Parathyroid adenoma (tissue), 2 donors: ENCODE measurements at regions not wholly inside any gene's neighbourhood (a gene's known extent, or its start where the extent isn't known, plus 50 kb on each side); places are given as distances from the start of the nearest gene placed in this dataset.

Experiments used
- H2AFZ ChIP-seq: fragments of 300-600 bp; sonication (generic); one replicate; pipeline ENCODE4 v1.7.0; 2017; ENCODE audit warnings: antibody characterized with exemption, mild to moderate bottlenecking
- H3K27ac ChIP-seq: fragments of 300-600 bp; sonication (generic); one replicate; pipeline ENCODE4 v1.7.0; 2017
- H3K27me3 ChIP-seq: fragments of 300-600 bp; sonication (generic); one replicate; pipeline ENCODE4 v1.7.0; 2017; ENCODE audit warnings: low read length; ENCODE audit not compliant: control insufficient read depth, insufficient read depth
- H3K36me3 ChIP-seq: fragments of 300-600 bp; sonication (generic); one replicate; pipeline ENCODE4 v1.7.0; 2017; ENCODE audit warnings: low read length; ENCODE audit not compliant: control insufficient read depth, insufficient read depth
- H3K4me1 ChIP-seq: fragments of 300-600 bp; sonication (generic); one replicate; pipeline ENCODE4 v1.7.0; 2017; ENCODE audit warnings: control low read depth
- H3K4me2 ChIP-seq: fragments of 300-600 bp; sonication (generic); one replicate; pipeline ENCODE4 v1.7.0; 2017; ENCODE audit warnings: low read length
- H3K4me3 ChIP-seq: fragments of 300-600 bp; sonication (generic); one replicate; pipeline ENCODE4 v1.7.0; 2017; ENCODE audit warnings: low read depth, low read length
- H3K79me2 ChIP-seq: fragments of 300-600 bp; sonication (generic); one replicate; pipeline ENCODE4 v1.7.0; 2017; ENCODE audit warnings: control low read depth
- H3K9ac ChIP-seq: fragments of 300-600 bp; sonication (generic); one replicate; pipeline ENCODE4 v1.7.0; 2017; ENCODE audit warnings: mild to moderate bottlenecking
- H3K9me3 ChIP-seq: fragments of 300-600 bp; sonication (generic); one replicate; pipeline ENCODE4 v1.7.0; 2017; ENCODE audit warnings: low read length; ENCODE audit not compliant: control insufficient read depth
- TF ChIP-seq, protein P1 (sequence below): fragments of 300-600 bp; sonication (generic); IDR thresholded peaks from one replicate; pipeline ENCODE4 v1.7.0; 2017; ENCODE audit warnings: antibody characterized with exemption, mild to moderate bottlenecking
- donor health status: primary hyperparathyroidism.

DNA sequence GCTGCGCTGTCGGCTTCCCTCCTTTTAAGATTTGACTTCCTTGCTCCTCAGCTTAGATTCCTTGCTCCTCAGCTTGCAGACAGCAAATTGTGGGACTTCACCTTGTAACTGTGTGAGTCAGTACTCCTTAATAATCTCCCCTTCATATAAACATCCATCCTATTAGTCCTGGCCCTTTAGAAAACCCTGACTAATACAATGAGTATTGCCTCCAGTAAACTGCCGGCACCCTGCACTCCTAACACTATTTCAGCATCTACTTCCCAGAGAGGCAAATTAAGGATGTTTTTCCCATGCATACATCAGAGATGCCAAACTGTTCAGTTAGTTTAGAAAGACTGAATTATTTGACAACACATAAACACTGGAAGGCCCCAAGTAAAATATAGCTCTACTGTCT lies 611.3 kb upstream of the TMEM132C start:
- no peaks in the 10 kb centered on the region for H3K9me3 ChIP-seq
- no peak overlapping the region for H3K4me2 ChIP-seq
- no peak overlapping the region for H3K4me3 ChIP-seq
- H2AFZ ChIP-seq, result no peak overlapping the region
- TF ChIP-seq, protein P1, sequence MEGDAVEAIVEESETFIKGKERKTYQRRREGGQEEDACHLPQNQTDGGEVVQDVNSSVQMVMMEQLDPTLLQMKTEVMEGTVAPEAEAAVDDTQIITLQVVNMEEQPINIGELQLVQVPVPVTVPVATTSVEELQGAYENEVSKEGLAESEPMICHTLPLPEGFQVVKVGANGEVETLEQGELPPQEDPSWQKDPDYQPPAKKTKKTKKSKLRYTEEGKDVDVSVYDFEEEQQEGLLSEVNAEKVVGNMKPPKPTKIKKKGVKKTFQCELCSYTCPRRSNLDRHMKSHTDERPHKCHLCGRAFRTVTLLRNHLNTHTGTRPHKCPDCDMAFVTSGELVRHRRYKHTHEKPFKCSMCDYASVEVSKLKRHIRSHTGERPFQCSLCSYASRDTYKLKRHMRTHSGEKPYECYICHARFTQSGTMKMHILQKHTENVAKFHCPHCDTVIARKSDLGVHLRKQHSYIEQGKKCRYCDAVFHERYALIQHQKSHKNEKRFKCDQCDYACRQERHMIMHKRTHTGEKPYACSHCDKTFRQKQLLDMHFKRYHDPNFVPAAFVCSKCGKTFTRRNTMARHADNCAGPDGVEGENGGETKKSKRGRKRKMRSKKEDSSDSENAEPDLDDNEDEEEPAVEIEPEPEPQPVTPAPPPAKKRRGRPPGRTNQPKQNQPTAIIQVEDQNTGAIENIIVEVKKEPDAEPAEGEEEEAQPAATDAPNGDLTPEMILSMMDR, result no peak
- H3K4me1 ChIP-seq, result no peaks in the 10 kb centered on the region
- no peaks in the 10 kb centered on the region for H3K79me2 ChIP-seq
- H3K9ac ChIP-seq, result no peak overlapping the region
- H3K27me3 ChIP-seq, result no peaks in the 10 kb centered on the region
- no peak overlapping the region for H3K27ac ChIP-seq
- no peaks in the 10 kb centered on the region for H3K36me3 ChIP-seq

DNA sequence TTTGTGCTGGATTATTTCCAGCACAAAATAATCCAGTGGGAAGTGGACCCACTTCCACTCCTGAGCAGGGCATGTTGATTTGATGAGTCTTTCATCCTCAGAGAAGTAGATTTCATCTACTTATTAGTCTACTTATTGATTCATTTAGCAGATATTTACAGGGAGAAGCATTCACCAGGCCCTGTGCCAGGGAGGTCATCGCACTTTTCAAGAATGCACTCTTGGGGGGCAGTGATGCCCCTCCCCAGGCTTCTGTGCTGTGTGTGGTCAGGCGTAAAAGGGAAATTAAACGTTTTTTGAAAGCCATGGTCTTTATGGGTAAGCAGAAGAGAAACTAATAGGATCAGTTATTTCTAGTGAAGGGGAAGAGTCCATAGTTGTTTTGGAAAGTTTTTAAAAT lies 610.7 kb upstream of the TMEM132C start:
- Histone ChIP-seq H3K36me3 (no peaks in the 10 kb centered on the region), H2AFZ (no peak overlapping the region), H3K4me3 (no peak overlapping the region), H3K27me3 (no peaks in the 10 kb centered on the region), H3K79me2 (no peaks in the 10 kb centered on the region), H3K4me2 (no peak overlapping the region), H3K4me1 (no peaks in the 10 kb centered on the region), H3K27ac (no peak overlapping the region), H3K9me3 (no peaks in the 10 kb centered on the region), H3K9ac (no peak overlapping the region)
- TF ChIP-seq, protein P1, result no peak

GRCh38 chr12:127657036-127657435 lies 609.9 kb upstream of the TMEM132C start:
- H3K4me2 ChIP-seq, result no peak overlapping the region
- no peak overlapping the region for H3K4me3 ChIP-seq
- H3K27ac ChIP-seq, result no peak overlapping the region
- H3K4me1 ChIP-seq, result no peaks in the 10 kb centered on the region
- H3K9ac ChIP-seq, result no peak overlapping the region
- H3K9me3 ChIP-seq, result no peaks in the 10 kb centered on the region
- TF ChIP-seq, protein P1, result no peak
- H3K79me2 ChIP-seq, result no peaks in the 10 kb centered on the region
- no peaks in the 10 kb centered on the region for H3K36me3 ChIP-seq
- no peaks in the 10 kb centered on the region for H3K27me3 ChIP-seq
- H2AFZ ChIP-seq, result no peak overlapping the region

DNA sequence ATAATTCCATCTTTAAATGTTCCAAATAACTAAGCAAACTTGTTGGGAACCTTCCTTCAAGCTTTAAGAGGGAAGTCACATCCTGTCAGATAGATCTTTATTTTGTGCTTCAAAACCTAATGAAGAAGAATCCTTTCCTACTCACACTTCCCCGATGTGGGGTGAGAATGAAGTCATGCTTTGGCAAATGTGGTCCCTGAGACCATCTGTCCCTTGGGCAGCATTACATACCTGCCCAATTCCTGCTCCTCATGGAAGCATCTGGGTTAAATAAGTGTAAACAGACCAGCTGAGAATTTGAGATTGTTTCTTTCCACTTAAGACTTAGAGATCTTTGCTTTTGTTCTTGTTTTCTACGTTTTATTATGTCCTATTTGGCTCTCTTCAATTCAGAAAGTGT lies 606.0 kb upstream of the TMEM132C start:
- no peaks in the 10 kb centered on the region for H3K79me2 ChIP-seq
- TF ChIP-seq, protein P1, result no peak
- no peak overlapping the region for H3K27ac ChIP-seq
- H3K9me3 ChIP-seq, result no peaks in the 10 kb centered on the region
- no peak overlapping the region for H3K4me3 ChIP-seq
- no peak overlapping the region for H3K9ac ChIP-seq
- no peaks in the 10 kb centered on the region for H3K36me3 ChIP-seq
- no peak overlapping the region for H3K4me2 ChIP-seq
- H2AFZ ChIP-seq, result no peak overlapping the region
- no peaks in the 10 kb centered on the region for H3K27me3 ChIP-seq
- no peaks in the 10 kb centered on the region for H3K4me1 ChIP-seq

- no peak overlapping the region for H3K9ac ChIP-seq
- no peak overlapping the region for H3K4me2 ChIP-seq
Observed at GRCh38 chr12:127663716-127664115, 603.3 kb upstream of the TMEM132C start.

More at GRCh38 chr12:127663716-127664115, 603.3 kb upstream of the TMEM132C start:
- Histone ChIP-seq H3K4me1 (no peaks in the 10 kb centered on the region), H3K27me3 (no peaks in the 10 kb centered on the region), H3K9me3 (no peaks in the 10 kb centered on the region), H3K36me3 (no peaks in the 10 kb centered on the region), H2AFZ (no peak overlapping the region), H3K79me2 (no peaks in the 10 kb centered on the region), H3K4me3 (no peak overlapping the region), H3K27ac (no peak overlapping the region)
- TF ChIP-seq, protein P1, result no peak
